GM12892 (cell line): ENCODE measurements at regions not wholly inside any gene's neighbourhood (a gene's known extent, or its start where the extent isn't known, plus 50 kb on each side); places are given as distances from the start of the nearest gene placed in this dataset.

Source experiments
- POLR2A ChIP-seq: IDR thresholded peaks from 2 replicates; pipeline ENCODE4 v1.6.1; 2011; ENCODE audit warnings: low read depth, low read length, control low read depth
- POLR2AphosphoS5 ChIP-seq: IDR thresholded peaks from 2 replicates; pipeline ENCODE4 v1.6.1; 2011; ENCODE audit warnings: low read depth, low read length, control low read depth

- no peak for TF ChIP-seq POLR2A
- TF ChIP-seq POLR2AphosphoS5 = no peak
Observed at GRCh38 chr2:139457873-139458272, 677.7 kb upstream of the NXPH2 start.
